ENCODE measurements at regions not wholly inside any gene's neighbourhood (a gene's known extent, or its start where the extent isn't known, plus 50 kb on each side); places are given as distances from the start of the nearest gene placed in this dataset.

DNA sequence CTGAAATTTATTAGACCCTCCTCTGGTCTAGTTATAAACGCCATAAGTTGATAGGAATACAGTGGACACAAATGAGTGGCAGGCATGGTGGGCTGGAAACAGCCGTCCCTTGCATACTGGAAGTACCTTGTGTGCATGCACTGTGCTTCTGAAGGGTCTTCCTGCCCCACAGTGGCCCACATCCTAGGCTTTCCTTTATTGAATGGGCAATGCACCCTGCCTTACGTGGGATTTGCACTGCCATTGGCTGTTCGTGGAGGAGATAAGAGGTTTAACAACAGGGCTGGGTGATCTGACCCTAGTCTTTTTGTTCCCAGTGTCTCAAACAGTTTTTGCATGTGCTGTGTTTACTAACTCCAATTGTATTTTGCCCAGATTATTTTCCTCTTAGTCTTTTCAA lies 480.8 kb downstream of the GADD45G start:
- TF ChIP-seq, protein P1, sequence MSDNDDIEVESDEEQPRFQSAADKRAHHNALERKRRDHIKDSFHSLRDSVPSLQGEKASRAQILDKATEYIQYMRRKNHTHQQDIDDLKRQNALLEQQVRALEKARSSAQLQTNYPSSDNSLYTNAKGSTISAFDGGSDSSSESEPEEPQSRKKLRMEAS (IDR thresholded peaks at IDR 0.05) = no peak
- TF ChIP-seq EGR1 (IDR thresholded peaks at IDR 0.05) = no peak
- TF ChIP-seq TCF12 (IDR thresholded peaks at IDR 0.05; ENCODE audit: low read depth) = no peak
- no peak for TF ChIP-seq YY1 (IDR thresholded peaks at IDR 0.05; ENCODE audit: low read depth)
- no peak for TF ChIP-seq EP300 (IDR thresholded peaks at IDR 0.05; ENCODE audit: borderline replicate concordance)
